Activated T-helper 9 cell treated with anti-CD3 and anti-CD28 coated beads, Interleukin-2, amount 50 U/mL, for 16 hours (primary cell): ENCODE measurements at regions not wholly inside any gene's neighbourhood (a gene's known extent, or its start where the extent isn't known, plus 50 kb on each side); places are given as distances from the start of the nearest gene placed in this dataset.

Experiments used
- DNase-seq: peaks from one replicate; pipeline ENCODE4 v3.0.0-alpha.2; 2020; ENCODE audit warnings: low read depth

DNA sequence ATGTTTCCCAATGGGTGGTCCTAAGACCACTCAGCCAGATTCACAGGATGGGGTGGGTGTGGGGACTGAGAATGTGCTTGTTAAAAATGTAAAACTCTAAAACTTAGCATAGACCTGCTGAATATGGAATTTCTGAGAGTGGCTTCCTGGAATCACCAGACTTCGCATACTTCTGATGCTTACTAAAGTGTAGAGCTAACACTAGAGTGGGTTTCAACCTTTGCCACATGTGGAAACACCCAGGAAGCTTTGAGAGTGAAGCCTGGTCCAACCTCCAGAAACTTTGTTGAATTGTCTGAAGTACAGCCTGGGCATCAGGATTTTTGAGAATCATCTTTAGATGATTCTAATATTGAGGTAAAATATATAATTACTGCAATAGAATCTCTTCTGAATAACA is 167.8 kb upstream of the EDNRA start:
- no peak for DNase-seq

DNA sequence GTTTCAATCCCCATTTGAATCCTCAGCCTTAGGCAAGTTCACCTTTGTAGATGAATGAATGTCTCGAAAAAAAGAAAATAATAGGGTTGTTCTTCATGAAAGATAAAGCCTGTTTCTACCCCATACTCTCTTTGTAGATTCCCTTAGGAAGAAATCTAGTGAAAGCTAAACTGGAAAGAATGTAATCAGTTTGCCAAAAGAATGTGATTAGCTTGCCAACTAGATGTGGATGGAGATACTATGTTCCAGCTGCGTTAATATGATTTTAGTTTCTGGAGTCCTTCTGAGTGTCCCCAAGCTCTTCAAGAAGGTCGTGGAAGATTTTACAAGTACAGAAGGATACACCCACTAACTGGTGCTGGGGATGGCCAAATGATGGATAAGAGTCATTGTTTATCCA is 162.3 kb upstream of the EDNRA start:
- no peak for DNase-seq

DNA sequence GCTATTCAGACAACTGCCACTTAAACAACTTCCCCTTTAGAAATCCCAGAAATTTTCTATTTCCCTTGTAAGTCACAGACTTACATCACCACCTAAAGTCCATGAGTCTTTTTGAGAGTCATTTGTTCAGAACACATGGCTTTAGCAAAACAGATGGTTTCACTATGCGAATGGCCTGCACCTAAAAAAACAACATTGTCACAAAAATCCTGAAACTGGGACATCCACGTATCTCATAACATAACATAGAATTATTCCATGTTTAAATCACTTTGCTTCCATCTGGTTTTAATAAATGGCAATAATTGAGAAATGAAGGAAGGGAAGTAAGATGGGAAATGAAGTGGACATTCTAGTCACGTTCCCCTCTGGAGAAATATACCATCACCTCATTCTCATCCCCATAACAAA is 155.3 kb upstream of the EDNRA start:
- no peak for DNase-seq

- DNase-seq, result no peak
Observed at GRCh38 chr4:147326591-147326990, 154.3 kb upstream of the EDNRA start.

DNA sequence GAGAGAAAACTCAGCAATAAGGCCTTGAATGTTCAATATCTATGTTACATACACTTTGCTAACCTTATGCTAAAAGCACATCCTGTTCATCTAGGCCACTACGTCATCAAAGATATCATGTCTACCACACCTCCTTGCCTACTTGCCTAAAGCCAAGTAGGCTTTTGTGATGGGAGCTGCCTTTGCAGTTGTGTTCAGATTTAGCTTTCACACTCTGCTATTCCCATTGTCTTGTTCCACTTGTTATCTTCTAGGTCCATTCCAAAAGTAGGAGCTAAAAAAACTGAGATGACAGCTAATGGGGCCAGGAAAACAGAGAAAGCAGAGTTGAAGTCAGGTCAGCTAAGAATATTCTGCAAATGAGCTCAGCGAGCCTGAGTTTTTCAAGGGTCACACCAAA is 153.6 kb upstream of the EDNRA start:
- DNase-seq, result no peak

DNA sequence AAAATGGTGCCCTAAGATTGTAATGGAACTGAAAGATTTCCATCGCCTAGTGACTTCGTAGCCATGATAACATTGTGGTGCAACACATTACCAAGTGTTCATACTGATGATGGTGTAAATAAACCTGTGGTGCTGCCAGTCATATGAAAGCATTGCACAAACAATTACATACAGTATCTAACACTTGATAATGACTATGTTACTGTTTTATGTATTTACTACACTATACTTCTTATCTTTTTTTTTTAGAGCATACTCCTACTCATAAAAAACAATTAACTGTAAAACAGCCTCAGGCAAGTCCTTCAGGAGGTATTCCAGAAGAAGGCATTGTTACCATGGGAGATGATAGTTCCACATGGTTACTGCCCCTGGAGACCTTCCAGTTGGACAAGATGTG is 152.7 kb upstream of the EDNRA start:
- no peak for DNase-seq

GRCh38 chr4:147328756-147329446 is 152.0 kb upstream of the EDNRA start:
- no peak for DNase-seq

- DNase-seq, result no peak
Observed at GRCh38 chr4:147332091-147332490, 148.8 kb upstream of the EDNRA start.

DNA sequence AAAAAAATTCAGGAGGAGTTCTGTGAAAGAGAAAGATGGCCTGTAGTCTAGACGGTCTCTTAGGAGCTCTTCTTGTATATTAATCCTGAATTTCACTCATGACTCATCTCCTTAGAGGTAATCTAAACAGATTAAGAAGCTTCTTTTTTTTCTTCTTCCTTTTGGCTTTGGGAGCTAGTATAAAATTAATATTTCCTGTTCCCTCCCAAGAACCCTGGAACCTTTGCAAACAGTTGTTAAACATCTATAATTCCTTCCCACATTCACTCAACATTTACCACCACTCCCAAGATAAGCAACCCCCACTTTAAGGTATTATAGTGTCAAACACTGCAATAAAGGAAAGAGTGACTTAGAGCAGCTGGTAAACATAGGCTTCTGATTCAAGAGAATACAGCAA is 146.4 kb upstream of the EDNRA start:
- DNase-seq, result no peak

DNA sequence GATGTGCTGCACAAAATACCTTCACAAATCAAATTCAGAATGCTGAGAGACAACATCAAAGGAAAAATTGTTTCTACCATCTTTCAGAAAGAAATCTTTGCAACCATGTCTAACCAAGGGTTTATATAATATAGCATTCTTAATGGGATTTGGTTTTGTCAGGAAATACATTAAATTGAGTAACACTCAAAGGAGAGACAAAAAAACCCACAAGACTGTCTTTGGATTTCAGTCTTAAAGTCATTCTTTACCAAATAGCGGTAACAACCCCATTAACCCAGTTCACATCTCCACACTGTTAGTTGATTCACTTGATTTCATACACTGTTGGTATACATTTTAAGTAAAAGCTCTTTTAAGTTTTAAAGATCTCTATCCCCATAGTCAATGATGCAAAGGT is 145.7 kb upstream of the EDNRA start:
- no peak for DNase-seq

DNA sequence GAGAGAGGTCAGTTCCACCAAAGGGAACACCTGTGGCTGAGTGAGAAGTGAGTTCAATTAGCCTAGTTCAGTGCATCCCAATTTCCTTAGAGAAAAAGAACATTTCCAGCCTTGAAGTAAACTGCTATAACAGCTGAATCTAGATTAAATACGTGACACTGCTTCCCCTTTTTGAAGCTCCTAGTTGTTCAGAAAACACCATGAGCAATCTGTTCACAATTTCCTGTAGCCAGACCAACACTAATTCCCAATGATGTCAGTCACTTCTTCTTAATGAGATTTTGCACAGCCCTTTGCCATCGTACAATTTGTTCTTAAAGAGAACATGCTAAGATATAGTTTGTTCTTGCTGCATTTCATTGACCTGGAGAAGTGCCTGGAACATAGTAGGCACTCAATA is 144.6 kb upstream of the EDNRA start:
- no peak for DNase-seq

DNA sequence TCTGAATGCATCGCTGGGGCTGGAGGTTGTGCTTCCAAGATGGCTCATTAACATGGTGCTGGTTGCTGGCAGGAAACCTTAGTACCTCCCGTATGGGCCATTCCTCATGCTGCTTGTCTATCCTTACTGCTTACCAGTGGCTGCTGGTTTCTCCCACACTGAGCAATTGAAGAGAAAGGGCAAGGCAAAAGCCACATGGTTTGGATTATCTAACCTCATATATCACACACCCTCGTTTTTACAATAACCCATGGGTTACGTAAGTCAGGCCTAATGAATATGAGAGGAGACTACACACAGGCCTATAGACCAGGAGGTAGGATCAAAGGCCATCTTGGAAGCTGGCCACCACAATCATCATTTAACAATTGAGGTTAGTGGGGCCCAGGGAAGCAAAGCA is 141.8 kb upstream of the EDNRA start:
- DNase-seq, result no peak

DNA sequence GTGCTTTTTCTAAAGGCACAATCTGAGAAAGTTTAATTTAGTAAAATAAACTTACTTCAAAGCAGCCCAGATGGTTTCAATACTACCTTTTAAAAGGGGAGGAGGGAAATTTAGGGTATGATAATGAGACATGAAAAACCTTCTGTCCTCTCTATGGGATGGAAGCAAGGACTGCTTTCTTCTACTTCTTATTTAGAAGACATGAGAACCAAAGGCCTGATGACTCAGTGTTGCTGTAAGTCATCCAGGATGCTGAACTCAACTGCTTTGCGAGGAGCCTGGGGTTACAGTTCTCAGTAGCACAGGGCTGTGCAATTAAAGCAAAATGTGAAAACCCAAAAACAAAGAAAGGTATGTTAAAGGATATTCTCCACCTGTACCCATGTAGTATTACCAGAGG is 140.8 kb upstream of the EDNRA start:
- DNase-seq, result no peak

- DNase-seq, result no peak
Observed at GRCh38 chr4:147340591-147341120, 140.2 kb upstream of the EDNRA start.

GRCh38 chr4:147343692-147344091 is 137.2 kb upstream of the EDNRA start:
- DNase-seq, result no peak

- DNase-seq, result no peak
Observed at GRCh38 chr4:147345662-147346061, 135.2 kb upstream of the EDNRA start.

GRCh38 chr4:147347217-147347616 is 133.7 kb upstream of the EDNRA start:
- no peak for DNase-seq

- DNase-seq, result no peak
Observed at GRCh38 chr4:147349193-147349592, 131.7 kb upstream of the EDNRA start.

DNA sequence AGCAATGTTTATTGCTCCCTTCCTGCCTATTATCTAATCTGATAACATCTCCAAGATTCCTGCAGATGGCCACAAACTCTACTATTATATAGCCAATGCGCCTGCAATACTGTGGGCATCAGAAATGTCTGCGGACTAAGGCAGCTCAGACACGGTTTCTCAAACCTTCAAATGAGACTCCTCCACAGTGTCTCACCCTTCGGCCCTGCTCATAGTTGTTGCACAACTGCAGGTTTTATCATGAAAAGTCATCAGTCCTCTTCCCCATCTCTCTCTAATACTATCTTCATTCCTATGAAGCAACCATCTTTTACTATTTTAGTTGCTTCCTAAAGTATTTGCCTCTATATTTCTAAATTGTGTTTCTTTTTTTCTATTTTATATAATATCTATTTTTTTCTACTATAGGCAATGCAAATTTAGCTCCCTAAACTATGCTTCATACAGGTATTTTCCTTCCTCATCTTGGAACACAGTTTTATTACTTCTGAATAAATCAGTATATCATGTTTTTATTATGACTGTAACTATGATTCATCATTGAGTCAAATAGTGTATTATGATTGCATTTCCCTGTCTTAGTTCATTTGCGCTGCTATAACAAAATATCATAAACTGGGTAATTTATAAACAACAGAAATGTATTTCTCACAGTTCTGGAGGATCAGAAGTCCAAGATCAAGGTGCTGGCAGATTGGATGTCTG is 129.7 kb upstream of the EDNRA start:
- DNase-seq, result no peak

DNA sequence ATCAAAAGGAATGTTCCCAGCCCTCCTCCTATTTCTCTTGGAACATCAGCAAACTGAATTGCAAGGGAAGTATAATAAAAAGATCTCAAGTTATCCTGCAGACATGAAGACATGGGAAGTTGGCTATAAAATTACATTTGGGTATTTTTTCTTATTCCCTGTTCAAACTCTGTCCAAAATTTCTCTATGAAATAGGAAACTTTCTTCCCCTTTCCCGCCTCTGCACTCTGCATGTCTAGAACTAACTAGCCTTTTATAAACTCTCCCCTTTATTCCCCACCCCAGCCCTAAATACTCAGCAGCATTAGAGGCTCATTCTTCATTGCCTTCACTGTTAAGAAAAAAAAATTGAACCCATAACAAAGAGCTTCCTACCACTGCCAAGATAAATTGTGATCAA is 126.7 kb upstream of the EDNRA start:
- DNase-seq, result no peak

- DNase-seq, result no peak
Observed at GRCh38 chr4:147355032-147355656, 125.8 kb upstream of the EDNRA start.

GRCh38 chr4:147355847-147356246 is 125.0 kb upstream of the EDNRA start:
- no peak for DNase-seq

- DNase-seq, result no peak
Observed at GRCh38 chr4:147360301-147360700, 120.6 kb upstream of the EDNRA start.
